Thyroid gland (tissue), 4 donors: ENCODE measurements at regions not wholly inside any gene's neighbourhood (a gene's known extent, or its start where the extent isn't known, plus 50 kb on each side); places are given as distances from the start of the nearest gene placed in this dataset.

Experiments used
- DNase-seq, 2 donors: peaks; one replicate each; pipeline ENCODE4 v3.0.0-alpha.2; 2019
- H3K27ac ChIP-seq, 3 donors: fragments of 200-600 bp; sonication (generic); 1 replicate in 2 of 3; 2 replicates in 1 of 3; pipeline ENCODE4 v1.5.1; 2016 to 2019; ENCODE audit warnings: mild to moderate bottlenecking in 1 of 3, moderate library complexity in 1 of 3
- H3K27me3 ChIP-seq: fragments of 200-600 bp; sonication (generic); one replicate; pipeline ENCODE4 v1.5.1; 2019
- H3K36me3 ChIP-seq, 2 donors: fragments of 200-600 bp; sonication (generic); one replicate each; pipeline ENCODE4 v1.5.1; 2016 to 2019
- H3K4me1 ChIP-seq, 2 donors: fragments of 200-600 bp; sonication (generic); one replicate each; pipeline ENCODE4 v1.5.1; 2017 to 2019
- H3K4me3 ChIP-seq, 3 donors: fragments of 200-600 bp; sonication (generic); replicated peaks in 1 of 3; 1 replicate in 2 of 3; 2 replicates in 1 of 3; pipeline ENCODE4 v1.5.1; 2016; ENCODE audit warnings: mild to moderate bottlenecking in 1 of 3
- H3K9me3 ChIP-seq: fragments of 200-600 bp; sonication (generic); one replicate; pipeline ENCODE4 v1.5.1; 2017
- CTCF ChIP-seq, 6 experiments: fragments of 200-600 bp in 3 of 6; fragments of 450-650 bp in 3 of 6; sonication (generic) in 3 of 6; IDR thresholded peaks; one replicate each; pipeline ENCODE4 v1.5.1; 2016 to 2019; ENCODE audit warnings: antibody characterized with exemption in 6 of 6, mild to moderate bottlenecking in 2 of 6, inconsistent platforms in 1 of 6, moderate library complexity in 1 of 6
- POLR2A ChIP-seq, 2 donors: fragments of 450-650 bp; IDR thresholded peaks; one replicate each; pipeline ENCODE4 v1.6.1; 2017; ENCODE audit warnings: antibody characterized with exemption in 2 of 2, mild to moderate bottlenecking in 2 of 2, moderate library complexity in 1 of 2
- WGBS, 2 donors: methylation state at CpG; one replicate each; pipeline ENCODE4 v1.1.5; 2017; 5-methylcytosine and 5-hydroxymethylcytosine counted together
- intact Hi-C: fragments of 100-400 bp; cut with DNase I; formaldehyde crosslinking; loops from one replicate; pipeline ENCODE4 v1.15.1; 2023

DNA sequence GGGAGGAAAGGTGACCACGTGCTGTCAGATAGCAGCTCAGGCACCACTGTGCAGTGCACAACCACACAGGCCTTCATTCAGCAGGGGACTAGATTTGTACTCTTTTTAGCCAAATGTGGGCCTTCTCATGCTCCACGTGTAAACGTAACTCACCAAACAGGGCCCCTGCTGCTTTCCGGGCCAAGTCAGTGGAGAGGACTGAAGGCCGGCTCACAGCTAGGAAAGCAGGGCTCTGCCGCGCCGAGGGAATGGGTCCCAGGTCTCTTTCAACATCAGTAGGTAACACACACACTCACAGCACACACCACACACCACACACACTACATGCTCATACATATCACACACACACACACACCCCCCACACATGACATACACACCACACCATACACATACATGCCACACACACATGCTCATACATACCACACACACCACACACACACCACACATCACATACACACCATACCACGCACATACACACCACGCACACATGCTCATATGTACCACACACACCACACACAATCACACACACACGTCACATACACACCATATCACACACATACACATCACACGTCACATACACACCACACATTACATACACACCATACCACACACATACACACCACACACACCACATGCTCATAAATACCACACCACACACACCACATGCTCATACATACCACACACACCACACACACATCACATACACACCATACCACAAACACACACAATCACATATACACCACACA, 124.0 kb upstream of the ERG start:
- 92 to 97% methylated on average over 8 to 12 of the region's 12 CpGs for WGBS, 2 donors
- no peaks in the 10 kb centered on the region for H3K27me3 ChIP-seq
- H3K9me3 ChIP-seq, result no peaks in the 10 kb centered on the region
- H3K36me3 ChIP-seq, result no peaks in the 10 kb centered on the region
- no peak for DNase-seq
- TF ChIP-seq POLR2A (IDR thresholded peaks at IDR 0.05), result no peak
- TF ChIP-seq CTCF (IDR thresholded peaks at IDR 0.05), result no peak
- peaks cover 9 to 12% of the 10 kb centered on the region in 2 donors for H3K4me1 ChIP-seq
- H3K4me3 ChIP-seq, result no peak overlapping the region
- no peak overlapping the region for H3K27ac ChIP-seq
- intact Hi-C loops, result no loop called here

- no peak overlapping the region for H3K27ac ChIP-seq
- no peaks in the 10 kb centered on the region for H3K27me3 ChIP-seq
- DNase-seq, result no peak
- peaks cover 9 to 12% of the 10 kb centered on the region in 2 donors for H3K4me1 ChIP-seq
- intact Hi-C loops, result no loop called here
- H3K9me3 ChIP-seq, result no peaks in the 10 kb centered on the region
- WGBS, 2 donors, result 48% methylated on average over 2 of the region's 2 CpGs
- no peak for TF ChIP-seq CTCF (IDR thresholded peaks at IDR 0.05)
- no peak for TF ChIP-seq POLR2A (IDR thresholded peaks at IDR 0.05)
- H3K36me3 ChIP-seq, result no peaks in the 10 kb centered on the region
- H3K4me3 ChIP-seq, result no peak overlapping the region
Observed at GRCh38 chr21:38622827-38623209, 124.5 kb upstream of the ERG start.

GRCh38 chr21:38623552-38623951, 125.3 kb upstream of the ERG start:
- Histone ChIP-seq H3K9me3 (no peaks in the 10 kb centered on the region), H3K4me1 (peaks cover 9 to 12% of the 10 kb centered on the region in 2 donors), H3K27ac (no peak overlapping the region), H3K4me3 (no peak overlapping the region), H3K27me3 (no peaks in the 10 kb centered on the region), H3K36me3 (no peaks in the 10 kb centered on the region)
- no peak for DNase-seq
- intact Hi-C loops, result no loop called here
- no peak for TF ChIP-seq POLR2A (IDR thresholded peaks at IDR 0.05)
- TF ChIP-seq CTCF (IDR thresholded peaks at IDR 0.05), result no peak
- 82 to 85% methylated on average over 4 of the region's 4 CpGs for WGBS, 2 donors

- Histone ChIP-seq H3K4me3 (no peak overlapping the region), H3K36me3 (no peaks in the 10 kb centered on the region), H3K27me3 (no peaks in the 10 kb centered on the region), H3K27ac (no peak overlapping the region), H3K9me3 (no peaks in the 10 kb centered on the region), H3K4me1 (peaks cover 3 to 6% of the 10 kb centered on the region in 2 donors)
- WGBS, 2 donors, result 93 to 97% methylated on average over 1 of the region's 1 CpG
- no peak for DNase-seq
- intact Hi-C loops, result no loop called here
- TF ChIP-seq CTCF (IDR thresholded peaks at IDR 0.05) (no peak), POLR2A (IDR thresholded peaks at IDR 0.05) (no peak)
Observed at GRCh38 chr21:38625000-38625399, 126.7 kb upstream of the ERG start.

DNA sequence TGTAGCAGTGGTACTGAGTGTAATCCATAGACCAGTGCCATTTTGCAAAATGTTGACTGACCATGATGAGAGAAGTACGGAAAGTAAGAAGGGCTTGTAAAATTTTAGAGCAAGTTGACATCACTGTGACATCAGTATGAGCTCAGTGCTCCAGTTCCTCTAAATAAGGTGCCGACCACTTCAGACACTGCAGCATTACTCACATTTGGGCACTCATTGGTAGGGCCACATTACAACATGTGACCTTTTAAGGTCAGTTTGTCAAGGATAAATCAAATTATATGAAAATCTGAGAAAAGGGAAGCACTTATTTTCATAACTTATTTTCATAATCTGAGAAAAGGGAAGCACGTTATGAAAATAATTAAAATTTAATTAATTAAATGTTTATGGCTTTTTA, 128.0 kb upstream of the ERG start:
- 93 to 94% methylated on average over 3 of the region's 3 CpGs for WGBS, 2 donors
- Histone ChIP-seq H3K27ac (no peak overlapping the region), H3K36me3 (no peaks in the 10 kb centered on the region), H3K27me3 (no peaks in the 10 kb centered on the region), H3K9me3 (no peaks in the 10 kb centered on the region), H3K4me3 (no peak overlapping the region), H3K4me1 (no peaks in the 10 kb centered on the region)
- intact Hi-C loops, result no loop called here
- no peak for TF ChIP-seq CTCF (IDR thresholded peaks at IDR 0.05)
- TF ChIP-seq POLR2A (IDR thresholded peaks at IDR 0.05), result no peak
- no peak for DNase-seq
